ENCODE measurements at regions not wholly inside any gene's neighbourhood (a gene's known extent, or its start where the extent isn't known, plus 50 kb on each side); places are given as distances from the start of the nearest gene placed in this dataset.

- no peak for TF ChIP-seq CTCF (IDR thresholded peaks at IDR 0.05)
- no peak for FAIRE-seq
- Histone ChIP-seq H3K27me3 (no peaks in the 10 kb centered on the region), H3K27ac (no peak overlapping the region), H3K4me1 (no peaks in the 10 kb centered on the region), H3K4me3 (no peak overlapping the region), H3K9me3 (no peaks in the 10 kb centered on the region), H3K36me3 (no peaks in the 10 kb centered on the region)
- no peak for DNase-seq
- WGBS, 2 donors: 81 to 83% methylated on average over 9 of the region's 9 CpGs
- no peak for ATAC-seq
- intact Hi-C loops (cut with DNase I): no loop called here
Measured at GRCh38 chr7:13016592-13017332, 329.3 kb downstream of the ARL4A start.

GRCh38 chr7:13017333-13017857, 330.0 kb downstream of the ARL4A start:
- Histone ChIP-seq H3K27me3 (no peaks in the 10 kb centered on the region), H3K36me3 (no peaks in the 10 kb centered on the region), H3K4me1 (no peaks in the 10 kb centered on the region), H3K9me3 (no peaks in the 10 kb centered on the region), H3K4me3 (no peak overlapping the region), H3K27ac (no peak overlapping the region)
- intact Hi-C loops (cut with DNase I): no loop called here
- no peak for TF ChIP-seq CTCF (IDR thresholded peaks at IDR 0.05)
- DNase-seq (no peak), FAIRE-seq (no peak), ATAC-seq (peak in 1 of 4 donors; percentile 14)
- 56 to 66% methylated on average over 4 of the region's 4 CpGs for WGBS, 2 donors

- no peak for ATAC-seq
- DNase-seq: no peak
- H3K9me3 ChIP-seq: no peaks in the 10 kb centered on the region
- H3K4me1 ChIP-seq: no peaks in the 10 kb centered on the region
- H3K4me3 ChIP-seq: no peak overlapping the region
- intact Hi-C loops (cut with DNase I): no loop called here
- H3K27me3 ChIP-seq: no peaks in the 10 kb centered on the region
- H3K27ac ChIP-seq: no peak overlapping the region
- no peak for FAIRE-seq
- TF ChIP-seq CTCF (IDR thresholded peaks at IDR 0.05): no peak
- H3K36me3 ChIP-seq: no peaks in the 10 kb centered on the region
Measured at GRCh38 chr7:13017881-13018280, 330.4 kb downstream of the ARL4A start.

GRCh38 chr7:13021566-13022300, 334.3 kb downstream of the ARL4A start:
- DNase-seq (no peak), FAIRE-seq (no peak), ATAC-seq (no peak)
- Histone ChIP-seq H3K9me3 (no peaks in the 10 kb centered on the region), H3K4me3 (no peak overlapping the region), H3K27me3 (no peaks in the 10 kb centered on the region), H3K36me3 (no peaks in the 10 kb centered on the region), H3K27ac (no peak overlapping the region), H3K4me1 (no peaks in the 10 kb centered on the region)
- TF ChIP-seq CTCF (IDR thresholded peaks at IDR 0.05): no peak
- intact Hi-C loops (cut with DNase I): no loop called here
- WGBS, 2 donors: 85 to 90% methylated on average over 6 of the region's 6 CpGs
